Thyroid gland (tissue), 4 donors: ENCODE measurements at regions not wholly inside any gene's neighbourhood (a gene's known extent, or its start where the extent isn't known, plus 50 kb on each side); places are given as distances from the start of the nearest gene placed in this dataset.

Experiments
- POLR2A ChIP-seq, 2 donors: fragments of 450-650 bp; IDR thresholded peaks; one replicate each; pipeline ENCODE4 v1.6.1; 2017; ENCODE audit warnings: antibody characterized with exemption in 2 of 2, mild to moderate bottlenecking in 2 of 2, moderate library complexity in 1 of 2
- TF ChIP-seq, protein P1 (sequence below), 6 experiments: fragments of 200-600 bp in 3 of 6; fragments of 450-650 bp in 3 of 6; sonication (generic) in 3 of 6; IDR thresholded peaks; one replicate each; pipeline ENCODE4 v1.5.1; 2016 to 2019; ENCODE audit warnings: antibody characterized with exemption in 6 of 6, mild to moderate bottlenecking in 2 of 6, inconsistent platforms in 1 of 6, moderate library complexity in 1 of 6

DNA sequence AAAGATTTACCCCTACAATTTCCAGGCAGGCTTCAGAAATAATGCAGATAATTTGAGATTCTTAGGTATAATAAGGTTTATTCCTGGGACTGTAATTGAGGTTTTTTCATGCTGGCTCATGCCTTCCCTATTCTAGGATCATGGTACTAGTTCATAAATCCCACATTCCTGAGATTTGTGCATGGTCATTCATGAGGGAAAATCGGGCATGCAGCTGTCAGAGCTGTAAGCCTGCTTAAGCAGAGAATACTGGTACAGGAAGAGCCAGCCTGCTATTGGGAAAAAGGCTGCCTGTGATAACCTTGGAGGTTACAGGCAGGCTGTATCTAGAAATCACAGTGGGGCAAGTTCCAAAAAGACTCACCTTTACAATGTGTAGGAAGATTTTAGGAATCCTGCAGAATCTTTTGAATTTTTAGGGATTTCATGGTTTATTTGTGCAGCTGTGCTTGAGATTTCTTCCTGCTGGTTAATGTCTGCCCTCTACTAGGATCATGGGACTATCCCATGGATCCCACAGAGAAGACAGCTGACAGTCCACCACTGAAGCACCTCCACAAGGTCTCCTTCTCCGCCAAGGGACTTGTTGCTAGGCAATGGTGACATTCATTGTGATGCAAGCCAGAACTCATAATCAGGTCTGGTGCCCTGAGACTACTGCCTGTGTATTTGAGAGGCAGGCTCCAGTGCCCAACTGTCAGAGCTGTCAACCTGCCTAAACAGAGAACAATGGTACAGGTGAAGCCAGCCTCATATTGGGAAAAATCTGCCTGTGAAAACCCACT is 646.2 kb upstream of the TSPY4 start:
- no peak for TF ChIP-seq POLR2A (IDR thresholded peaks at IDR 0.05)
- TF ChIP-seq, protein P1, sequence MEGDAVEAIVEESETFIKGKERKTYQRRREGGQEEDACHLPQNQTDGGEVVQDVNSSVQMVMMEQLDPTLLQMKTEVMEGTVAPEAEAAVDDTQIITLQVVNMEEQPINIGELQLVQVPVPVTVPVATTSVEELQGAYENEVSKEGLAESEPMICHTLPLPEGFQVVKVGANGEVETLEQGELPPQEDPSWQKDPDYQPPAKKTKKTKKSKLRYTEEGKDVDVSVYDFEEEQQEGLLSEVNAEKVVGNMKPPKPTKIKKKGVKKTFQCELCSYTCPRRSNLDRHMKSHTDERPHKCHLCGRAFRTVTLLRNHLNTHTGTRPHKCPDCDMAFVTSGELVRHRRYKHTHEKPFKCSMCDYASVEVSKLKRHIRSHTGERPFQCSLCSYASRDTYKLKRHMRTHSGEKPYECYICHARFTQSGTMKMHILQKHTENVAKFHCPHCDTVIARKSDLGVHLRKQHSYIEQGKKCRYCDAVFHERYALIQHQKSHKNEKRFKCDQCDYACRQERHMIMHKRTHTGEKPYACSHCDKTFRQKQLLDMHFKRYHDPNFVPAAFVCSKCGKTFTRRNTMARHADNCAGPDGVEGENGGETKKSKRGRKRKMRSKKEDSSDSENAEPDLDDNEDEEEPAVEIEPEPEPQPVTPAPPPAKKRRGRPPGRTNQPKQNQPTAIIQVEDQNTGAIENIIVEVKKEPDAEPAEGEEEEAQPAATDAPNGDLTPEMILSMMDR (IDR thresholded peaks at IDR 0.05) = no peak
